OCI-LY3 (cell line): ENCODE measurements at regions not wholly inside any gene's neighbourhood (a gene's known extent, or its start where the extent isn't known, plus 50 kb on each side); places are given as distances from the start of the nearest gene placed in this dataset.

Experiments used
- EZH2phosphoT487 ChIP-seq: fragments of 200-600 bp; shearing (Covaris generic); IDR thresholded peaks from 2 replicates; pipeline ENCODE4 v1.6.1; 2018; ENCODE audit warnings: antibody characterized with exemption, mixed run types, low read depth
- TF ChIP-seq, protein P1 (sequence below): fragments of 200-600, 300-600 bp; sonication (generic); IDR thresholded peaks from 2 replicates; pipeline ENCODE4 v1.5.1; 2014; ENCODE audit warnings: antibody characterized with exemption, low read length, low read depth

DNA sequence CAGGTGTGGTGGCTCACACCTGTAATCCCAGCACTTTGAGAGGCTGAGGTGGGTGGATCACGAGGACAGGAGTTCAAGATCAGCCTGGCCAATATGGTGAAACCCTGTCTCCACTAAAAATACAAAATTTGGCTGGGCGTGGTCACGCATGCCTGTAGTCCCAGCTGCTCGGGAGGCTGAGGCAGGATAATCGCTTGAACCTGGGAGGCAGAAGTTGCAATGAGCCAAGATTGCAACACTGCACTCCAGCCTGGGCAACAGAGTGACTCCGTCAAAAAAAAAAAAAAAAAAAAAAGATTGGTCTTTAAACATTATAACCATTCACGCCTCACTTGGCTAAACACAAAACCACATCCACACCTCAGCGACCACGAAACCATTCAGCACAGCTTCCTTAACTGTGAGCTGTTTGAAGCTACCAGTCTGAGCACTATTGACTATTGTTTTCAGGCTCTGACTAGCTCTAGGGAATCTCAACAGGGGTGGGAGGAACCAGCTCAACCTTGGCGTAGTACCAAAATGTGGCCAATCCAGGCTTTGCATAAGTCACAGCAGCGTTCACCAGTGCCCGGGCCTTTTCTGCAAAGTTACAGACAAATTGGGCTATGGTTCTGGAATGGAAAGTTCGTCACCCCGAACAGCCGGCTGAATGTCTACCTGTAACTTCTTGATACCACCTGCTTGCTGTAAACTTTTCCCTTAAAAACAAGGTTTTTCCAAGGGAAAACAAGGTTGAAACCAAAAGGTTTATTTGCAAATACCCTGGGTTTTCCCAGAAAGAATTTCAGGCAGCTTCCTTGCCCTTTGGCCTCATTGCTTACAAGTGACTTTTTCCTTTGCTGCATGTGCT, 73.6 kb upstream of the DHX15 start:
- TF ChIP-seq, protein P1, sequence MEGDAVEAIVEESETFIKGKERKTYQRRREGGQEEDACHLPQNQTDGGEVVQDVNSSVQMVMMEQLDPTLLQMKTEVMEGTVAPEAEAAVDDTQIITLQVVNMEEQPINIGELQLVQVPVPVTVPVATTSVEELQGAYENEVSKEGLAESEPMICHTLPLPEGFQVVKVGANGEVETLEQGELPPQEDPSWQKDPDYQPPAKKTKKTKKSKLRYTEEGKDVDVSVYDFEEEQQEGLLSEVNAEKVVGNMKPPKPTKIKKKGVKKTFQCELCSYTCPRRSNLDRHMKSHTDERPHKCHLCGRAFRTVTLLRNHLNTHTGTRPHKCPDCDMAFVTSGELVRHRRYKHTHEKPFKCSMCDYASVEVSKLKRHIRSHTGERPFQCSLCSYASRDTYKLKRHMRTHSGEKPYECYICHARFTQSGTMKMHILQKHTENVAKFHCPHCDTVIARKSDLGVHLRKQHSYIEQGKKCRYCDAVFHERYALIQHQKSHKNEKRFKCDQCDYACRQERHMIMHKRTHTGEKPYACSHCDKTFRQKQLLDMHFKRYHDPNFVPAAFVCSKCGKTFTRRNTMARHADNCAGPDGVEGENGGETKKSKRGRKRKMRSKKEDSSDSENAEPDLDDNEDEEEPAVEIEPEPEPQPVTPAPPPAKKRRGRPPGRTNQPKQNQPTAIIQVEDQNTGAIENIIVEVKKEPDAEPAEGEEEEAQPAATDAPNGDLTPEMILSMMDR = no peak
- TF ChIP-seq EZH2phosphoT487 = no peak
